HUES48 (cell line): ENCODE measurements at regions not wholly inside any gene's neighbourhood (a gene's known extent, or its start where the extent isn't known, plus 50 kb on each side); places are given as distances from the start of the nearest gene placed in this dataset.
"Not testable (repeated sequence)": the region's sequence is repeated elsewhere in the genome, so short reads cannot be mapped to it uniquely, and the experiment has no call there.

ENCODE experiments used
- H3K27ac ChIP-seq: one replicate; pipeline ENCODE4 v1.7.0; 2013; ENCODE audit warnings: low read depth, low read length, inconsistent platforms
- H3K27me3 ChIP-seq: 2 replicates; pipeline ENCODE4 v1.6.1; 2013; ENCODE audit warnings: mild to moderate bottlenecking, low read length; ENCODE audit not compliant: control insufficient read depth, insufficient read depth
- H3K36me3 ChIP-seq: 2 replicates; pipeline ENCODE4 v1.6.1; 2013; ENCODE audit warnings: low read length; ENCODE audit not compliant: control insufficient read depth, insufficient read depth
- H3K4me1 ChIP-seq: 2 replicates; pipeline ENCODE4 v1.6.1; 2013; ENCODE audit warnings: mild to moderate bottlenecking, low read length; ENCODE audit not compliant: control insufficient read depth, insufficient read depth
- H3K4me3 ChIP-seq: 2 replicates; pipeline ENCODE4 v1.5.1; 2013; ENCODE audit warnings: mild to moderate bottlenecking, low read depth, low read length
- H3K9ac ChIP-seq: 2 replicates; pipeline ENCODE4 v1.6.1; 2013; ENCODE audit warnings: mild to moderate bottlenecking, low read depth, low read length, moderate library complexity
- H3K9me3 ChIP-seq: 2 replicates; pipeline ENCODE4 v1.6.1; 2013; ENCODE audit warnings: low read length; ENCODE audit not compliant: control insufficient read depth, insufficient read depth

DNA sequence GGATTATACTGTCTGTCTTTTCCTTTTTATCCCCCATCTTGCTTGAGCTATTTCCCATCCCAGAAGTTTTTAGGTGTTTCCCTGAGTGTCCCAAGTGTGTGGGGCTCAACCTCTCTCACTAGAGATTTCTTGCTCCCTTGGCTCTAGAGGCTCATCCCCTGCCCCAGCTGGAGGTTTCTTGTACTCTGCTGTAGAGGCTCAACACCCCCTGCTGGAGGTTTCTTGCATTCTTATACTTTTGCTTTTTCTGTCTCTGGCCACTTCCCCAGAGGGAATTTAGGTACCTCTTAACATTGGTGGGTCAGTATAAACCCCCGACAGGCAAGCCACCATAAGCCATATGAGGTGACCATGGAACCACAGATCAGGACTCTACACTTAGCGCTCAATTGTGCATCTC is 114.2 kb upstream of the FAM3C start:
- no peaks in the 10 kb centered on the region for H3K27me3 ChIP-seq
- H3K4me1 ChIP-seq, result peaks cover 20% of the 10 kb centered on the region
- peaks cover 47% of the 10 kb centered on the region for H3K9me3 ChIP-seq
- H3K9ac ChIP-seq, result no peak overlapping the region
- no peak overlapping the region for H3K27ac ChIP-seq
- H3K4me3 ChIP-seq, result no peak overlapping the region
- H3K36me3 ChIP-seq, result no peaks in the 10 kb centered on the region; the same call in 1 of the 2 replicates

DNA sequence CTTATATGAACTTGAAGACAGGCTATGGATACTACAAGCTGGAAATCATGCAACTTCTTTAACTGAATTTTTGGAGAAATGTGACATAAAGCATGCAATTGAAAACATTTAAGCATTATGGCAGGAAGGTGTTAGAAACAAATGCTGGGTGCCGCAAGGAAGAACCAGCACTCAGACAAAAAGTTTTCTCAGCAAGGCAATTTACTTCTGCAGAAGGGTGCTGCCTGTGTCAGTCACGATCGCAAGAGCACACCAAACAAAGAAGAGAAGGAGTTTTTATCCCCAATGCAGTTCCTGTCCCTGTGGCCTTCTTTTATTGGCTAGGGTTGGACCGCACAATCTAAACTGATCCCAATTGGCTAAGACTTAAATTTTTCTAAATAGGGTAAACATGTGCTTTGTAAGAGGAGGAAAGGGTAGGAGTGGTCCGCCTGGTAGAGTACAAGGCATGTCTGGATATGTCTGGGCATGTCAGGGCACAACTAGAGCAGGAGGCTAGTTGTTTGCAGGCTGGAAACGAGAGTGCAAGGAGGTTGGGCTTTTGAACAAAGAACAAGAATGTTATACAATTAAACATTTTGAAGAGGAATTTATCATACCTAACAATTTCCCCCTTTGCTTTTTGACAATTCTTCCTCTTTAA is 109.6 kb upstream of the FAM3C start:
- Histone ChIP-seq H3K9me3 (peaks cover 40% of the 10 kb centered on the region), H3K27me3 (no peaks in the 10 kb centered on the region), H3K4me1 (peaks cover 2% of the 10 kb centered on the region), H3K36me3 (peaks cover 3% of the 10 kb centered on the region; the same call in 1 of the 2 replicates), H3K4me3 (no peak overlapping the region; the same call in 1 of the 2 replicates), H3K9ac (no peak overlapping the region), H3K27ac (no peak overlapping the region)

DNA sequence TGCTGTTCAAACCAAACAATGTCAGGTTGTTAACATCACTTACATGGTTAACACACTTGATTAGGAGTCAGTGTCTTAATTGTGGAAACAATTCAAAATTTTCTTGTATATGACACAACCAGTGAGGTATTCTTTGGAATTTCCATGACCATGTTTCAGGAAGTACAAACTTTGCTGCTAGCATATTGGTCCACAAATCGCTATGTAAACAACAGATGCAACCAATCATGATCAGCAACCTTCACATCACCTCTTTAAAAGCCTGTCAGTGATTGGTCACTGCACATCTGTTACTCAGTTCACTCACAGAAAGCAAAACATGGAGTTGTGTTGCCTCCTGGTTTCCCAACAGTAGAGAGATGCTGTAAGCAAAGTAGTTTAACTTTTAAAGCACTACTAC is 108.9 kb upstream of the FAM3C start:
- peak overlapping the region; percentile 66 for H3K27ac ChIP-seq
- no peaks in the 10 kb centered on the region for H3K27me3 ChIP-seq
- peaks cover 34% of the 10 kb centered on the region for H3K9me3 ChIP-seq
- peak overlapping the region; percentile 24; the same call in 1 of the 2 replicates for H3K4me3 ChIP-seq
- H3K36me3 ChIP-seq, result peaks cover 3% of the 10 kb centered on the region; the same call in 1 of the 2 replicates
- H3K9ac ChIP-seq, result no peak overlapping the region
- peaks cover 2% of the 10 kb centered on the region for H3K4me1 ChIP-seq

DNA sequence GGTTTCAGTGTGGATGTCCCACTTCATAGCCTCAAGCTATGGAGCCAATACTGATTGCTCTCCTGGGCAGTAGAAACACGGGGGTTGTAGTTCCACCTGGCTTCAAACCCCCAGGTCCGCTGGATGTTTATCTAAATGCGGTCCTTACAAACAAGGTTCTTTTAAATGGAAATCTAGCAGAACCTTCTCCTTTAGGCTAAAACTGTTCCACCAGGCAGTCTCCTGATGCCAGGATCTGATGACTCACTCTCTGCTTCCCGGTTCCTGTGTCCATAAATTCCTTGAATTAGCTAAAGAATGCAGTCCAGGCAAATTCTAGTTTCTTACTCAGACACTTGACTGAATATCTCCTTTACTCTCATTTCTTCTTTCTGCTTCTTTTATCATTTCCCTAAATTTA is 108.4 kb upstream of the FAM3C start:
- H3K36me3 ChIP-seq, result peaks cover 3% of the 10 kb centered on the region; the same call in 1 of the 2 replicates
- H3K9me3 ChIP-seq, result peaks cover 28% of the 10 kb centered on the region
- H3K4me3 ChIP-seq, result peak overlapping the region; percentile 24; the same call in 1 of the 2 replicates
- peak overlapping the region; percentile 66 for H3K27ac ChIP-seq
- no peaks in the 10 kb centered on the region for H3K27me3 ChIP-seq
- peaks cover 2% of the 10 kb centered on the region for H3K4me1 ChIP-seq
- H3K9ac ChIP-seq, result no peak overlapping the region

DNA sequence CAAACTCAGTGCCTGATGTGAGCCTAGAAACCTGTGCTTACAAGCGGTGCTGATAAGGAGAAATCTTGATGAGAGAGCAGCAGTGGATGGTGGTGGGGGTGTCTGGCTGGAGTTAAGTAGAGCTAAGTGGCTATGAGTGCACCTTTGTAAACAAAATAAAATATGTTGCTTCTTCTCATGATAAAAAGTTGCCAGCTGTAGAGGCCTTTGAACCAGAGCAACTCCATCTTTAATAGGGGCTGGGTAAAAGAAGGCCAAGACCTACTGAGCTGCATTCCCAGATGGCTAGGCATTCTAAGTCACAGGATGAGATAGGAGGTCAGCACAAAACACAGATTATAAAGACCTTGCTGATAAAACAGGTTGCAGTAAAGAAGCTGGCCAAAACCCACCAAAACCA is 107.6 kb upstream of the FAM3C start:
- no peak overlapping the region for H3K27ac ChIP-seq

DNA sequence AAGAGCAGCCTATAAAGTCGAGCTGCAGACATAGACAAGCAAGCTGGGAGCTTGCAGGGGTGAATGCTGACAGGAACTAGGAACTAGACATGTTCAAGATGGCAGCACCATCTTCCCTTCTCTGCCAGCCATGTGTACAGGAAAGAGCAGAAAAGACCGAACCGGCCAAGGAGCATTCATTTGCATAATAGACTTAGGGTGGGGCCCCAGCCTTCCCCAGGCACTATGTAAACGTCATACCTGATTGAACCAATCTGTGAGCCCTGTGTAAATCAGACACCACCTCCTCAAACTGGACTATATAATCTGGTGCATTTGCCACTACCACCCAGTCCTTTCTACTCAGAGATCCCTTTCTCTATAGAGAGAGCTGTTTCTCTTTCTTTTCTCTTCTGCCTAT is 106.9 kb upstream of the FAM3C start:
- Histone ChIP-seq H3K27me3 (no peaks in the 10 kb centered on the region), H3K27ac (no peak overlapping the region), H3K4me1 (peaks cover 2% of the 10 kb centered on the region), H3K9me3 (peaks cover 28% of the 10 kb centered on the region), H3K4me3 (no peak overlapping the region), H3K9ac (no peak overlapping the region), H3K36me3 (peaks cover 3% of the 10 kb centered on the region; the same call in 1 of the 2 replicates)

More for the DNA sequence above, 107.6 kb upstream of the FAM3C start:
- peaks cover 2% of the 10 kb centered on the region for H3K4me1 ChIP-seq
- H3K9me3 ChIP-seq, result peaks cover 28% of the 10 kb centered on the region
- no peak overlapping the region for H3K4me3 ChIP-seq
- H3K27me3 ChIP-seq, result no peaks in the 10 kb centered on the region
- H3K36me3 ChIP-seq, result peaks cover 3% of the 10 kb centered on the region; the same call in 1 of the 2 replicates
- H3K9ac ChIP-seq, result no peak overlapping the region

DNA sequence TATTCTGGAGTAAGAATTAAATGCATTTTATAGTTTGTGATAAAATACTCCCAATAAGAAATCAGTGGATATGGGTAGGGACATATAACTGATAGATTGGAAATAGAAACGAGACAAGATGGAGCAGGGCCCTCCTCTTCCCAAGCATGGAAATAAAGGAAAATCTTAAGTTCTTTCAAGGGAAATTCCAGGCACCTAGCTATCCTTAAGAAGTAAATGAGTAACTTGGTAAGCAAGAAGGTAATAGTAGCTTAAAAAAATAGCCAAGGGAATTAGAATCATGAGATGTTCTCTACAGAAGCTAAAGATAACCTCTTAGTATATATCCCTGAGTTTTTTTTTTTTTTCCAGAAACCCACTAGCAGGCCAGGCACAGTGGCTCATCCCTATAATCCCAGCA is 105.5 kb upstream of the FAM3C start:
- Histone ChIP-seq H3K9me3 (peaks cover 20% of the 10 kb centered on the region), H3K27ac (no peak overlapping the region), H3K36me3 (peaks cover 3% of the 10 kb centered on the region; the same call in 1 of the 2 replicates), H3K9ac (no peak overlapping the region), H3K4me3 (no peak overlapping the region), H3K4me1 (peaks cover 2% of the 10 kb centered on the region), H3K27me3 (no peaks in the 10 kb centered on the region)

DNA sequence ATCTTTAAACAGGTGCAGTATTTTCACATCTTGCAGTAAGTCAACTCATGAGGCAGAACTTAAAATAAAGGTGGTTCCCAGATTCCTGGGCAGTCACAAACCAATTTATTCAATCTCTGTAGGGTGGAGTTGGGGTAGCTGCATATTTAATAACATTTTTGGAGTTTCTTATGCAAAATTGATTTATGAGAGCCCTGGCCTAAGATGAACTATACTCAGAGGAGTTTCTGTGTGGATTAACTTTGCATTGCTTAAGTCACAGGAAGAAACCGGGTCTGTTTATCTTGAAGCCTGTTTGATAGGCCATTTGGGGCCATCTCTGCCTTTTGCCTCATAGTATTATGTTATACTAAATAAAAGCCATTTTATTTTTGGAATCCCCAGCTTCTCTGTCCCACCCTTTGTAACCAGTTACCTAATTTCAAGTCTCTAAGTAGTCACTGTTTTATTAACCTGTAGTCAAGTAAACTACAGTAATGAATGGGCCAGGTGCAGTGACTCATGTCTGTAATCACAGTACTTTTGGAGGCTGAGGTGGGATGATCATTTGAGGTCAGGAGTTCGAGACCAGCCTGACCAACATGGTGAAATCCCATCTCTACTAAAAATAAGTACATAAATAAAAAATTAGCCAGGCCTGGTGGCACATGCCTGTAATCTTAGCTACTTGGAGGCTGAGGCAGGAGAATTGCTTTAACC is 104.4 kb upstream of the FAM3C start:
- H3K9ac ChIP-seq, result no peak overlapping the region
- H3K27me3 ChIP-seq, result no peaks in the 10 kb centered on the region
- no peak overlapping the region for H3K4me3 ChIP-seq
- peaks cover 3% of the 10 kb centered on the region; the same call in 1 of the 2 replicates for H3K36me3 ChIP-seq
- peaks cover 2% of the 10 kb centered on the region for H3K4me1 ChIP-seq
- H3K27ac ChIP-seq, result no peak overlapping the region
- peaks cover 10% of the 10 kb centered on the region for H3K9me3 ChIP-seq

DNA sequence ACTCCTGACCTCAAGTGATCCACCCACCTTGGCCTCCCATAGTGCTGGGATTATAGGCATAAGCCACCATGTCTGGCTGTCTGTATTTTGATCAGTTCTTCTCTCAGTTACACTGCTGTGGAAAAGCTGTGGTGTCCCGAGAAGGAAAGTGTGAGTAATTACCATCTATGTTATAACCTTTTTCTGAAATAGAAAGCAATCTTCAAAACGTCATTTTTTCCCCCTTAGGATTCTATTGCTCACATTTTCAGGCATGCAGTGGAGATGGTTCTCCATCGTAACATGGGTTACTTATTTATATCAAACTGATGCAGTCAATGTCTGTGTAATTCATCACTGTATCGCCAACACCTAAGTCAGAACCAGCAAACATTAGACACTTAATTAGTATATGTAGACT is 103.5 kb upstream of the FAM3C start:
- H3K27me3 ChIP-seq, result no peaks in the 10 kb centered on the region
- H3K4me1 ChIP-seq, result peaks cover 2% of the 10 kb centered on the region
- H3K4me3 ChIP-seq, result no peak overlapping the region
- peaks cover under 1% of the 10 kb centered on the region; the same call in 1 of the 2 replicates for H3K9me3 ChIP-seq
- H3K9ac ChIP-seq, result no peak overlapping the region
- H3K36me3 ChIP-seq, result no peaks in the 10 kb centered on the region
- no peak overlapping the region for H3K27ac ChIP-seq

DNA sequence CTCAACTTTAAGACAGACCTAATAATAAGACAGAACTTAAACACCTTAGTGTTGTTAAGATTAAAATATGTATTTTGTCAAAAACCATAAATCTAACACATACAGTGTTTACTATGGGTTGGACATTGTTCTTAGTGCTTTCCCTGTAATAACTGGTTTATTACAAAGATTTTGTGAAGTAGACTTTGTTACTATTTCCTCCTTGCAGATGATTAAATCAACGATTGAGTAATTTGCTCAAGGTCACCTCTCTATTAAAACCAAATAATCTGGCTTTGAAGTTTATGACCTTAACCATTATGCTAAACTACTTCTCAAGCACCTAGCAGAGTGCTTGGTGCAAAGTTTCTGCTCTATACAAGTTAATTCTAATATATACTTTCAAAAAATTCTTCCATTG is 102.7 kb upstream of the FAM3C start:
- Histone ChIP-seq H3K27me3 (no peaks in the 10 kb centered on the region), H3K4me3 (no peak overlapping the region), H3K9ac (no peak overlapping the region), H3K27ac (no peak overlapping the region), H3K36me3 (no peaks in the 10 kb centered on the region), H3K4me1 (peaks cover 2% of the 10 kb centered on the region; the same call in 1 of the 2 replicates), H3K9me3 (no peaks in the 10 kb centered on the region)

DNA sequence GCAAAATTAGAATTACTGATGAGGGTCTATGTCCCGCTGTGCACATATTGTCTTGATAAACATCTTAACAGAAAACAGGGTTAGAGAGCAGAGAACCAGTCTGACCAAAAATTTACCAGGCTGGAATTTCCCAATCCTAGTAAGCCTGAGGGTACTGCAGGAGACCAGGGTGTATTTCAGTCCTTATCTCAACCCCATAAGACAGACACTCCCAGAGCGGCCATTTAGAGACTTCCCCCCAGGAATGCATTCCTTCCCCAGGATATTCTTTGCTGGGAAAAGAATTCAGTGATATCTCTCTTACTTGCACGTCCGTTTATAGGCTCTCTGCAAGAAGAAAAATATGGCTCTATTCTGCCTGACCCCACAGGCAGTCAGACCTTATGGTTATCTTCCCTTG is 101.4 kb upstream of the FAM3C start:
- not testable (repeated sequence) for H3K4me3 ChIP-seq, H3K27ac ChIP-seq, H3K27me3 ChIP-seq, H3K36me3 ChIP-seq, H3K9me3 ChIP-seq, H3K9ac ChIP-seq, H3K4me1 ChIP-seq
